ENCODE measurements at regions not wholly inside any gene's neighbourhood (a gene's known extent, or its start where the extent isn't known, plus 50 kb on each side); places are given as distances from the start of the nearest gene placed in this dataset.

DNA sequence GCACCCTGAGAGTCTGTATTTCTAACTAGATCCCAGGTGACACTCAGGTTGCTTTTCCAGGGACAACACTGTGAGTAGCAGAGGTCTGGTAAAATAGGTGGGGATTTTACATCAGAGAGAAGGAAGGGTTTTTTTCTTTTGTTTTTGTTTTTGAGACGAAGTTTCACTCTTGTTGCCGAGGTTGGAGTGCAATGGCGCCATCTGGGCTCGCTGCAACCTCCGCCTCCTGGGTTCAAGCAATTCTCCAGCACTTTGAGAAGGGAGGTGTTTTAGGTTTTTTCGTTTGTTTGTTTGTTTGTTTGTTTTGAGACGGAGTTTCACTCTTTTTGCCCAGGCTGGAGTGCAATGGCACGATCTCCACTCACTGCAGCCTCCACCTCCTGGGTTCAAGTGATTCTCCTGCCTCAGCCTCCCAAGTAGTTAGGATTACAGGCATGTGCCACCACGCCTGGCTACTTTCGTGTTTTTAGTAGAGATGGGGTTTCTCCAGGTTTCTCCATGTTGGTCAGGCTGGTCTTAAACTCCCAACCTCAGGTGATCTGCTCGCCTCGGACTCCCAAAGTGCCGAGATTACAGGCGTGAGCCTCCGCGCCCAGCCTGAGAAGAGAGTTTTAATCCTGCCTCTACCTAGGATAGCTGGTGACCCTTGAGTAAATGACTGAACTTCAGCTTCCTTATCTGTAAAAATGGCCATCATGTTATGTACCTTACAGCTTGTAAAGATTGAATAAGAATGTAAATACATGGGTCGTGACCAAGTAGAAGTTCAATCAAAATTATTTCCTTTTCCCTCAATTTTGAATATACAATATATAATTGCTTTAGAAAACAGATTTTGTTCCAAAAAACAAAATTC, 95.9 kb upstream of the FNDC3B start:
- TF ChIP-seq, protein P1, sequence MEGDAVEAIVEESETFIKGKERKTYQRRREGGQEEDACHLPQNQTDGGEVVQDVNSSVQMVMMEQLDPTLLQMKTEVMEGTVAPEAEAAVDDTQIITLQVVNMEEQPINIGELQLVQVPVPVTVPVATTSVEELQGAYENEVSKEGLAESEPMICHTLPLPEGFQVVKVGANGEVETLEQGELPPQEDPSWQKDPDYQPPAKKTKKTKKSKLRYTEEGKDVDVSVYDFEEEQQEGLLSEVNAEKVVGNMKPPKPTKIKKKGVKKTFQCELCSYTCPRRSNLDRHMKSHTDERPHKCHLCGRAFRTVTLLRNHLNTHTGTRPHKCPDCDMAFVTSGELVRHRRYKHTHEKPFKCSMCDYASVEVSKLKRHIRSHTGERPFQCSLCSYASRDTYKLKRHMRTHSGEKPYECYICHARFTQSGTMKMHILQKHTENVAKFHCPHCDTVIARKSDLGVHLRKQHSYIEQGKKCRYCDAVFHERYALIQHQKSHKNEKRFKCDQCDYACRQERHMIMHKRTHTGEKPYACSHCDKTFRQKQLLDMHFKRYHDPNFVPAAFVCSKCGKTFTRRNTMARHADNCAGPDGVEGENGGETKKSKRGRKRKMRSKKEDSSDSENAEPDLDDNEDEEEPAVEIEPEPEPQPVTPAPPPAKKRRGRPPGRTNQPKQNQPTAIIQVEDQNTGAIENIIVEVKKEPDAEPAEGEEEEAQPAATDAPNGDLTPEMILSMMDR (IDR thresholded peaks at IDR 0.05; ENCODE audit: borderline replicate concordance, extremely low read depth, low read length, poor library complexity, severe bottlenecking): no peak
- TF ChIP-seq EZH2 (IDR thresholded peaks at IDR 0.05; ENCODE audit: borderline replicate concordance, low read depth, low read length, severe bottlenecking): no peak

Measured in DND-41 (cell line).